ENCODE measurements at regions not wholly inside any gene's neighbourhood (a gene's known extent, or its start where the extent isn't known, plus 50 kb on each side); places are given as distances from the start of the nearest gene placed in this dataset.

DNA sequence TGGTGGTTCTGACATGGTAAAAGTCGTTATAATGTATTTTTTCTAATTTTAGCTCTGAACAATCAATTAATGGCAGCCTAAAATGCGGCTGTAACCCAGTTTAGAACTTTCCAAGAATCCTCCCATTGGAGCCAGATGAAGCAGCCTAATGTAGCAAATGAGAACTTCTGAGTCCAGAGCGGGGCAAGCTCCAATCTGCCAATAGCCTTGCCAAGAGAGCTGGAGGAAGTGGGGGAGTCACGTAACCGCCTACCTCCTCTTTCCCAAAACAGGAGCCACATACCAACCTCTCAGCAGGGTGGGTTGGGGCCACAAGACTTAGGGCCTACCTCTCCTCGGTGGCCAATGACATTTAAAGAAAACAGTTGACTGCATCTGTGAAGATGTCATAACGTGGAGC lies 230.6 kb downstream of the SOD2 start:
- 72 to 84% methylated on average over 7 of the region's 7 CpGs for WGBS, 2 donors
- no peak overlapping the region for H3K4me3 ChIP-seq (replicated peaks in 1 of 3)
- intact Hi-C loops (cut with DNase I), result loop anchor here (10.0 kb wide), 1 partner anchor 288 kb away; no protein-coding TSS in a partner anchor
- no peak overlapping the region for H3K27ac ChIP-seq
- H3K27me3 ChIP-seq, result no peaks in the 10 kb centered on the region
- no peaks in the 10 kb centered on the region for H3K9me3 ChIP-seq
- peaks cover 0 to under 1% of the 10 kb centered on the region in 2 donors for H3K4me1 ChIP-seq
- no peak for TF ChIP-seq POLR2A (IDR thresholded peaks at IDR 0.05)
- TF ChIP-seq, protein P1, sequence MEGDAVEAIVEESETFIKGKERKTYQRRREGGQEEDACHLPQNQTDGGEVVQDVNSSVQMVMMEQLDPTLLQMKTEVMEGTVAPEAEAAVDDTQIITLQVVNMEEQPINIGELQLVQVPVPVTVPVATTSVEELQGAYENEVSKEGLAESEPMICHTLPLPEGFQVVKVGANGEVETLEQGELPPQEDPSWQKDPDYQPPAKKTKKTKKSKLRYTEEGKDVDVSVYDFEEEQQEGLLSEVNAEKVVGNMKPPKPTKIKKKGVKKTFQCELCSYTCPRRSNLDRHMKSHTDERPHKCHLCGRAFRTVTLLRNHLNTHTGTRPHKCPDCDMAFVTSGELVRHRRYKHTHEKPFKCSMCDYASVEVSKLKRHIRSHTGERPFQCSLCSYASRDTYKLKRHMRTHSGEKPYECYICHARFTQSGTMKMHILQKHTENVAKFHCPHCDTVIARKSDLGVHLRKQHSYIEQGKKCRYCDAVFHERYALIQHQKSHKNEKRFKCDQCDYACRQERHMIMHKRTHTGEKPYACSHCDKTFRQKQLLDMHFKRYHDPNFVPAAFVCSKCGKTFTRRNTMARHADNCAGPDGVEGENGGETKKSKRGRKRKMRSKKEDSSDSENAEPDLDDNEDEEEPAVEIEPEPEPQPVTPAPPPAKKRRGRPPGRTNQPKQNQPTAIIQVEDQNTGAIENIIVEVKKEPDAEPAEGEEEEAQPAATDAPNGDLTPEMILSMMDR (IDR thresholded peaks at IDR 0.05), result no peak
- no peak for DNase-seq
- H3K36me3 ChIP-seq, result no peaks in the 10 kb centered on the region

DNA sequence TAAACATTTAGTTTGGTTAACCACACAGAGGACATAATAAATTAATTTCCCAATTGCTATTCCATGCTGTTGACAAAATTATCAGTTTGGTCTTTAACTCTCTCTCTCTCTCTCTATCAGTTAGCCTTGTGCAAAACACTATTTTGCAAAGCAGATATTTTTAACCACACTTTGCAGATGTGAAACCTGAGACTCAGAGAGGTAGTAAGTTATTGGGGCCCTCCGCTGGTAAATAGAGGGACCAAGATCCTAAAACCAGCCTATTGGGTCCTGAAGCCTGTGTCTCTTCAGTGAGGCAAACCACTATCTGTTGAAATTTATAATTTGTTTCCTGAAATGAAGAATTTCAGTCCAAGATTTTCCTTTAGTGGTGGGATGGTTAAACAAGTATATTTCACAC lies 231.0 kb downstream of the SOD2 start:
- Histone ChIP-seq H3K27ac (no peak overlapping the region), H3K27me3 (no peaks in the 10 kb centered on the region), H3K9me3 (no peaks in the 10 kb centered on the region), H3K4me1 (no peaks in the 10 kb centered on the region), H3K36me3 (no peaks in the 10 kb centered on the region), H3K4me3 (replicated peaks in 1 of 3) (no peak overlapping the region)
- intact Hi-C loops (cut with DNase I), result loop anchor here (10.0 kb wide), 1 partner anchor 287 kb away; no protein-coding TSS in a partner anchor
- WGBS, 2 donors, result 96 to 97% methylated on average over 1 of the region's 1 CpG
- TF ChIP-seq, protein P1 (IDR thresholded peaks at IDR 0.05), result no peak
- TF ChIP-seq POLR2A (IDR thresholded peaks at IDR 0.05), result no peak
- DNase-seq, result no peak

DNA sequence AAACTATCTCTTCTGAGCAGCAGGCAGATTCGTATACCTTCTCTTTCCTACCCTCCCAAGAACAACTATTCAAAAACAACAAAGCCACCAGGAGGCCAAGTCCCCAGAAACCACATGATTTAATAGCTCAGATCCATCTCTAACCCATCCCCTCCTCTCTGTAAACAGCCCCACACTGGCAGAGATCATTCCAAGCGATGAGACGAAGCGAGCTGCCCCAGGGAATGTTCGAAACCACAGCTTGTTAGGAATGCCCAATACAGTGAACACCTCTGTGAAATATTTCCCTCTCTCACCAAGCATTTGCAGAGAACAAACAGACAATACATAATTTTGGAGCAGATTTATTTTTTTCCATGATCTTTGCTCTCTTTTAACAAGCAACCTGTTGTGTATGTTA lies 231.8 kb downstream of the SOD2 start:
- Histone ChIP-seq H3K4me3 (replicated peaks in 1 of 3) (no peak overlapping the region), H3K4me1 (no peaks in the 10 kb centered on the region), H3K27ac (no peak overlapping the region), H3K36me3 (no peaks in the 10 kb centered on the region), H3K9me3 (no peaks in the 10 kb centered on the region), H3K27me3 (no peaks in the 10 kb centered on the region)
- intact Hi-C loops (cut with DNase I), result loop anchor here (10.0 kb wide), 1 partner anchor 286 kb away; no protein-coding TSS in a partner anchor
- no peak for DNase-seq
- WGBS, 2 donors, result 77 to 79% methylated on average over 5 of the region's 5 CpGs
- TF ChIP-seq, protein P1 (IDR thresholded peaks at IDR 0.05), result no peak

DNA sequence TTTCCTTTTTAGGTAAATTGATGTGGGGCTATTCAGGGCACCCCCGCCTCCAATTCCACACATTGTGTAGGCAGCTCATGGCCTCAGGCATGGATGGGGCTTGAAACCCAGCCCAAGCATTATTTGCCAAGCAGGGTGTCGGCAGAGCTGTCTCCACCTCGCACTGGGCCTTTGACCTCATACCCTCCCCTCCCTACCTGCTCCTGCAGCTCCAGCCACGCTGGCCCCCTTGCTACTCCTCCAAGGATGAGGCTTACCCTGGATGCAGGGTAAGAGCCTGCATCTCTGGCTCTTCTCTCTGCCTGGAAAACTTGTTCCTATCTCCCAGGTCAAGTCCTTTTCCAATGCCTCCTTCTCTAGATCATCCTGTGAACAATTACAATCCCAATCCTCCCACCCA lies 232.6 kb downstream of the SOD2 start:
- H3K4me1 ChIP-seq, result no peaks in the 10 kb centered on the region
- intact Hi-C loops (cut with DNase I), result loop anchor here (10.0 kb wide), 1 partner anchor 286 kb away; no protein-coding TSS in a partner anchor
- no peak for TF ChIP-seq POLR2A (IDR thresholded peaks at IDR 0.05)
- TF ChIP-seq, protein P1 (IDR thresholded peaks at IDR 0.05), result no peak

DNA sequence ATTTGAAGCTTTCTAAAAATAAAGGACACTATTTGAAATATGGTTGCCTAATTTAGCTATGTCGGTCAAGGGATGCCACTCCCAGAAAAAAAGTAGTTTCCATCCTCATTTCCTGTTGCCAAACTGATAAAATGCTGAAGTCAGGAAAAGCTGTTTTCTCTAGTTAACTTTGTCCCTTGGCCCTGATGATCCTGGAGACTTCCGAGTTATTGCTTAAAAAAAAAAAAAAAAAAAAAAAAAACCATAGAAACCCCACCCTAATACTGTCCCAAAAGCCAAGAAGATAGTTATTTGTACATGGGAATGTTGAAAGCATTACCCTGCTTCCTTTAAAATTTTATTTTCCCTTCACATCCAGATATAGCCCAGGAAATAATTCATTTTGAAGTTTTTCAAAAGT lies 236.7 kb downstream of the SOD2 start:
- WGBS, 2 donors, result 60 to 66% methylated on average over 2 of the region's 2 CpGs
- no peaks in the 10 kb centered on the region for H3K4me1 ChIP-seq

More for the DNA sequence above, 232.6 kb downstream of the SOD2 start:
- H3K27ac ChIP-seq, result no peak overlapping the region
- no peak for DNase-seq
- H3K4me3 ChIP-seq (replicated peaks in 1 of 3), result no peak overlapping the region
- no peaks in the 10 kb centered on the region for H3K27me3 ChIP-seq
- WGBS, 2 donors, result 65 to 83% methylated on average over 4 of the region's 4 CpGs
- no peaks in the 10 kb centered on the region for H3K36me3 ChIP-seq
- H3K9me3 ChIP-seq, result no peaks in the 10 kb centered on the region

More for the DNA sequence above, 236.7 kb downstream of the SOD2 start:
- Histone ChIP-seq H3K27me3 (no peaks in the 10 kb centered on the region), H3K4me3 (replicated peaks in 1 of 3) (no peak overlapping the region), H3K36me3 (no peaks in the 10 kb centered on the region), H3K27ac (no peak overlapping the region), H3K9me3 (no peaks in the 10 kb centered on the region)
- no peak for DNase-seq
- TF ChIP-seq POLR2A (IDR thresholded peaks at IDR 0.05), result no peak
- TF ChIP-seq, protein P1 (IDR thresholded peaks at IDR 0.05), result no peak
- intact Hi-C loops (cut with DNase I), result no loop called here

Data from thyroid gland (tissue), 4 donors.